Endothelial cell of umbilical vein (primary cell): ENCODE measurements at regions not wholly inside any gene's neighbourhood (a gene's known extent, or its start where the extent isn't known, plus 50 kb on each side); places are given as distances from the start of the nearest gene placed in this dataset.

ENCODE experiments used
- BruUV-seq: library from RNA; stranded (reverse); fragments of 400-500 nt; replicated peaks from 2 replicates; lab custom pipeline; 2021; lab: Mats Ljungman, UMichigan
- CTCF ChIA-PET: fragments of 300-600, 350-600 bp; sonication (Branson Sonifier 250); formaldehyde crosslinking; loops from one replicate; lab custom pipeline; 2021; ENCODE audit warnings: antibody characterized with exemption, inconsistent platforms; lab: Charles Lee
- POLR2A ChIA-PET: fragments of 300-600, 350-600 bp; sonication (Branson Sonifier 250); formaldehyde crosslinking; loops from one replicate; lab custom pipeline; 2021; ENCODE audit warnings: antibody characterized with exemption, inconsistent platforms; lab: Charles Lee
- DNase-seq: peaks from one replicate; pipeline ENCODE4 v3.0.0-alpha.2; 2011; ENCODE audit warnings: low read depth, low spot score
- FAIRE-seq: peaks from 2 replicates; lab custom pipeline; 2011; peaks lifted over from hg19 to GRCh38; lab: Jason Lieb, UNC
- H2AFZ ChIP-seq: 2 replicates; pipeline ENCODE4 v1.6.0; 2012; ENCODE audit warnings: low read depth, low read length, control low read depth, inconsistent platforms
- H3K27ac ChIP-seq: 2 replicates; pipeline ENCODE4 v1.5.1; 2011; ENCODE audit warnings: low read depth, mild to moderate bottlenecking, control low read depth, low read length, moderate library complexity; ENCODE audit not compliant: insufficient read depth
- H3K27me3 ChIP-seq, 2 experiments: 2 replicates each; pipeline versions ENCODE4 v1.6.0 to v1.6.1; 2011; ENCODE audit warnings: low read length in 2 of 2, mixed read lengths in 1 of 2; ENCODE audit not compliant: control insufficient read depth in 2 of 2, insufficient read depth in 2 of 2
- H3K36me3 ChIP-seq, 2 experiments: 2 replicates in 1 of 2; 3 replicates in 1 of 2; pipeline ENCODE4 v1.5.1; 2011; ENCODE audit warnings: low read length in 2 of 2, mild to moderate bottlenecking in 1 of 2, moderate library complexity in 1 of 2; ENCODE audit not compliant: control insufficient read depth in 2 of 2, insufficient read depth in 2 of 2; ENCODE audit errors: extremely low read depth in 1 of 2
- H3K4me1 ChIP-seq: 3 replicates; pipeline ENCODE4 v1.5.1; 2011; ENCODE audit warnings: mild to moderate bottlenecking, low read length; ENCODE audit not compliant: control insufficient read depth, insufficient read depth; ENCODE audit errors: extremely low read depth
- H3K4me2 ChIP-seq: 2 replicates; pipeline ENCODE4 v1.6.1; 2011; ENCODE audit warnings: low read length, control low read depth, mixed read lengths; ENCODE audit not compliant: insufficient read depth
- H3K4me3 ChIP-seq, 3 experiments: fragments of 200-600 bp in 1 of 3; sonication (generic), shearing (Covaris generic) in 1 of 3; replicated peaks in 1 of 3; 2 replicates each; pipeline ENCODE4 v1.5.1; 2011 to 2016; ENCODE audit warnings: control low read depth in 3 of 3, low read length in 3 of 3, mild to moderate bottlenecking in 2 of 3, inconsistent platforms in 1 of 3, low read depth in 1 of 3, moderate library complexity in 1 of 3; ENCODE audit not compliant: insufficient read depth in 1 of 3
- H3K79me2 ChIP-seq: 2 replicates; pipeline ENCODE4 v1.6.0; 2012; ENCODE audit warnings: low read length, inconsistent platforms; ENCODE audit not compliant: control insufficient read depth, insufficient read depth
- H3K9ac ChIP-seq: replicated peaks from 2 replicates; pipeline ENCODE3; 2011; ENCODE audit warnings: low read length, control low read depth; ENCODE audit not compliant: insufficient read depth; ENCODE audit errors: extremely low read depth
- H3K9me1 ChIP-seq: replicated peaks from 3 replicates; pipeline ENCODE4 v1.6.0; 2011; ENCODE audit warnings: mild to moderate bottlenecking, low read length; ENCODE audit not compliant: control insufficient read depth, insufficient read depth; ENCODE audit errors: extremely low read depth
- H3K9me3 ChIP-seq: replicated peaks from 2 replicates; pipeline ENCODE4 v1.5.1; 2012; ENCODE audit warnings: low read length, inconsistent platforms; ENCODE audit not compliant: control insufficient read depth, insufficient read depth
- H4K20me1 ChIP-seq: replicated peaks from 2 replicates; pipeline ENCODE3; 2011; ENCODE audit warnings: mild to moderate bottlenecking, low read length; ENCODE audit not compliant: control insufficient read depth, insufficient read depth; ENCODE audit errors: extremely low read depth
- CTCF ChIP-seq, 2 donors: IDR thresholded peaks; 1 replicate in 1 of 2; 2 replicates in 1 of 2; pipeline ENCODE4 v1.5.1; 2011; ENCODE audit warnings: low read length in 2 of 2, mild to moderate bottlenecking in 2 of 2, moderate library complexity in 2 of 2, control low read depth in 1 of 2, inconsistent platforms in 1 of 2, low read depth in 1 of 2; ENCODE audit not compliant: insufficient read depth in 1 of 2; ENCODE audit errors: extremely low read depth in 1 of 2
- EZH2 ChIP-seq: IDR thresholded peaks from 2 replicates; pipeline ENCODE4 v1.6.1; 2012; ENCODE audit warnings: borderline replicate concordance, low read depth, mild to moderate bottlenecking, moderate library complexity, low read length, inconsistent platforms; ENCODE audit not compliant: severe bottlenecking
- FOS ChIP-seq: IDR thresholded peaks from 2 replicates; pipeline ENCODE4 v1.6.1; 2011; ENCODE audit warnings: mild to moderate bottlenecking, low read length, moderate library complexity, borderline replicate concordance; ENCODE audit not compliant: insufficient read depth
- GATA2 ChIP-seq: IDR thresholded peaks from 2 replicates; pipeline ENCODE4 v1.7.0; 2011; ENCODE audit warnings: low read depth, mild to moderate bottlenecking, moderate library complexity, mixed read lengths, low read length; ENCODE audit not compliant: insufficient read length, insufficient read depth
- JUN ChIP-seq: IDR thresholded peaks from 2 replicates; pipeline ENCODE4 v1.6.1; 2011; ENCODE audit warnings: borderline replicate concordance, low read depth; ENCODE audit not compliant: insufficient read length, insufficient read depth
- MAX ChIP-seq: IDR thresholded peaks from 2 replicates; pipeline ENCODE4 v1.6.1; 2011; ENCODE audit not compliant: insufficient read depth, insufficient read length
- MYC ChIP-seq: IDR thresholded peaks from one replicate; pipeline ENCODE4 v1.6.1; 2011; ENCODE audit warnings: mild to moderate bottlenecking, low read depth, low read length
- POLR2A ChIP-seq: IDR thresholded peaks from 2 replicates; pipeline ENCODE4 v1.6.1; 2012; ENCODE audit warnings: low read depth, mild to moderate bottlenecking, control low read depth, low read length
- POLR2AphosphoS5 ChIP-seq: IDR thresholded peaks from 2 replicates; pipeline ENCODE4 v1.6.1; 2012; ENCODE audit warnings: low read depth, mild to moderate bottlenecking, control low read depth, low read length, moderate library complexity; ENCODE audit not compliant: insufficient read depth
- dilution Hi-C: fragments of 300-500 bp; cut with MboI; formaldehyde crosslinking; loops from one replicate; pipeline ENCODE4 v1.15.0; 2019; ENCODE audit warnings: low sequenced_read_pairs; ENCODE audit not compliant: extremely low pct_ligation_motif_present
- intact Hi-C: fragments of 100-400 bp; cut with micrococcal nuclease; formaldehyde crosslinking; loops from one replicate; pipeline ENCODE4 v1.10.0; 2022

- dilution Hi-C loops: no loop called here
- Histone ChIP-seq H3K79me2 (no peaks in the 10 kb centered on the region), H4K20me1 (no peaks in the 10 kb centered on the region), H2AFZ (no peak overlapping the region), H3K36me3 (no peaks in the 10 kb centered on the region), H3K9ac (no peak overlapping the region), H3K4me1 (no peaks in the 10 kb centered on the region), H3K9me1 (no peaks in the 10 kb centered on the region), H3K27me3 (peaks cover 0 to 2% of the 10 kb centered on the region in 2 experiments), H3K9me3 (no peaks in the 10 kb centered on the region), H3K4me2 (no peak overlapping the region), H3K4me3 (no peak overlapping the region), H3K27ac (no peak overlapping the region)
- CTCF ChIA-PET: no interaction called here
- POLR2A ChIA-PET: no interaction called here
- no peak for FAIRE-seq
- no peak for TF ChIP-seq JUN
- TF ChIP-seq CTCF (IDR thresholded peaks at IDR 0.05; ENCODE audit: extremely low read depth in 1 of 2, insufficient read depth in 1 of 2, low read depth in 1 of 2, low read length in 2 of 2): no peak
- no peak for TF ChIP-seq MAX
- no peak for TF ChIP-seq EZH2
- no peak for TF ChIP-seq POLR2A
- no peak for TF ChIP-seq GATA2
- no peak for TF ChIP-seq MYC
- TF ChIP-seq POLR2AphosphoS5: no peak
- no peak for TF ChIP-seq FOS
- intact Hi-C loops: no loop called here
- DNase-seq: no peak
- BruUV-seq: no TSS peak
Observed at GRCh38 chr1:36537190-36537768, 54.6 kb upstream of the CSF3R start.
